Natural killer cell treated with Interleukin-12 subunit alpha and Interleukin-12 subunit beta and Interleukin-15 and Interleukin-18, amount 100 ng/mL, for 72 hours (primary cell): ENCODE measurements at regions not wholly inside any gene's neighbourhood (a gene's known extent, or its start where the extent isn't known, plus 50 kb on each side); places are given as distances from the start of the nearest gene placed in this dataset.

Experiments
- ATAC-seq, 2 donors: fragments of 150-1000 bp; cut with Tn5 transposase in 1 of 2; sonication (Bioruptor Pico), chemical (Tn5 transposase) in 1 of 2; 2 replicates each; pipeline ENCODE4 v1.10.0; 2021
- DNase-seq: peaks from one replicate; pipeline ENCODE4 v3.0.0; 2022; ENCODE audit warnings: low spot score
- H3K27ac Mint-ChIP-seq, 2 donors: 1 replicate in 1 of 2; 2 replicates in 1 of 2; pipeline ENCODE4 v1.8.0; 2022; ENCODE audit warnings: mixed read lengths in 2 of 2, mild to moderate bottlenecking in 1 of 2, moderate library complexity in 1 of 2
- H3K27me3 Mint-ChIP-seq, 2 donors: 1 replicate in 1 of 2; 2 replicates in 1 of 2; pipeline ENCODE4 v1.8.0; 2022; ENCODE audit warnings: mixed read lengths in 2 of 2
- H3K36me3 Mint-ChIP-seq: one replicate; pipeline ENCODE4 v1.8.0; 2022; ENCODE audit warnings: mixed read lengths
- H3K4me1 Mint-ChIP-seq, 2 donors: 1 replicate in 1 of 2; 2 replicates in 1 of 2; pipeline ENCODE4 v1.8.0; 2022; ENCODE audit warnings: low read depth in 2 of 2, mixed read lengths in 2 of 2, mild to moderate bottlenecking in 1 of 2
- H3K4me3 Mint-ChIP-seq: one replicate; pipeline ENCODE4 v1.8.0; 2022; ENCODE audit warnings: mixed read lengths
- H3K9me3 Mint-ChIP-seq: 2 replicates; pipeline ENCODE4 v1.8.0; 2022; ENCODE audit warnings: mixed read lengths

DNA sequence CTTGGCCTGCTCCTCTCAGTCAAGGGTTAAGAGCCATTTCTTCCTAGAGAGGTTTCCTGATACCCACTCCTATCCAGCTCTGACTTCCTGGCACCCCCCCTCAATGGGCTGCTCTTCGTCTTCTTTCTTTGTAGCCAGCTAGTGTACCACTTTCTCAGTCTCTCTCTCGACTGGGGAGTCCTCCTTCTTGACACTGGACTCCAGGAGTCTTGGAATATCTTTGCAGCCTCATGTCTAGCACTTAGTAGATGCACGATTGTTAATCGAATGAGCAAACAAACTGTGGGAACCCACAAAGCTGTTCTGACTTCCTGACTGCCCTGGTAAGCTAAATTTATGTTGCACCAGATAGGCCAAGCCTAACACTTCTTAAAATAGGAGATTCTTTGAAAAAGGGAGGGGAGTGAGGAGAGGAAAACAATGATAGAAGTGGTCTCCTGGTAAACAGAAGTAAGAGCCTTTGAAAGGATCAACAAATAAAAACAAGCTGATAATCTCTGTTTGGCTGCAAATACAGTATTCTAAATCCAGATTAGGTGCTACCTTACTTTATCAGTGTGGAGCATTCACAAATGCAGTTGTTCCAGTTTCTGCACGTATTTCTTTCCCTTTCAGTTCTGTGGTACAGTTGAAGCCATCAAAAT lies 160.1 kb upstream of the CITED2 start:
- Mint-ChIP-seq H3K4me3 (peak overlapping the region; percentile 66), H3K9me3 (no peaks in the 10 kb centered on the region), H3K27ac (peak overlapping the region; percentile 72 to 83), H3K4me1 (peaks cover 26 to 47% of the 10 kb centered on the region in 2 donors), H3K36me3 (no peaks in the 10 kb centered on the region), H3K27me3 (peaks cover 0 to 5% of the 10 kb centered on the region in 2 donors)
- ATAC-seq (no peak), DNase-seq (no peak)

DNA sequence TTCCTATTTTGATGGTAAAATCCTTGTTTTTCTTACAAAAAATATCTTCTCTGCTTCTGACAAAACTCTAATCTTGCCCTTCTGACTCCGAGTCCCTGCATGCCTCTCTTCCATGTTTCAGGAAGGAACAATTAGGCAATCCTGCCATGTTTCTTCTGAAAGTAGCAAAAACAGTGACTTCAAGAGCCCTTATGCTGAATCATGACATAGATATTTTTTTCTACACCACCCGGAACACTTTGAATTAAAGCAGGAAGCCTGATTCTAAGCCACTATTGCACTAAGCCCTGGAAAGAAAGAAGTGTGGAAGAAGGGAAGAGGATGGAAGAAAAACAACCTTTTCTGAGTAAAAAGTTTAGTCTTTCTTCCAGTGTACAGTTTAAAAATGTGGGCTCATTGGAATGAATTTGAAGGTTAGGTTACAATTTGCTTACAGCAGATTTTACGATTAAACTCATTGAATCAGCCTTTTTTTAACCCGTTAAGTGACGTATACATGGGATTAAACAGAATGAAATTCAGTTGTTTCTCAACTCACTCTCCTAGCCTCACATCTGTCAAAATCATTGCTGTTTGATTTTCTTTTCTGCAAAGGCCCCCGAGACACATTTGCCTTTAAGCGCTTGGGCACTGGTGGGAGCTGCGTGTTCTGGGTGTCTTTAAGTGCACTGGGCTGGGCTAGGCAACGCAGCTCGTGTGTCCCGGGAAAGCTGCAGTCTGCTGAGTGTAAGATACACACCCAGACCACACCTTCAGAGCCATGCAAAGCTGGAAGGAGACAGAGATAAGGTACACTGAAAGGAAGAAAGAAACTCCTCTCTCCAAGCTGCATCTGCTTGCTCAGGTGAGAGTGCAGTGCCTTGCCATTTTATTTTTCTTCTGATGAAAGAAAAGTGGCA lies 159.4 kb upstream of the CITED2 start:
- peaks cover 27 to 44% of the 10 kb centered on the region in 2 donors for H3K4me1 Mint-ChIP-seq
- peaks cover 0 to 5% of the 10 kb centered on the region in 2 donors for H3K27me3 Mint-ChIP-seq
- peak overlapping the region; percentile 72 to 83 for H3K27ac Mint-ChIP-seq
- no peaks in the 10 kb centered on the region for H3K36me3 Mint-ChIP-seq
- ATAC-seq (no peak), DNase-seq (no peak)
- H3K9me3 Mint-ChIP-seq: no peaks in the 10 kb centered on the region
- H3K4me3 Mint-ChIP-seq: peak overlapping the region; percentile 66

DNA sequence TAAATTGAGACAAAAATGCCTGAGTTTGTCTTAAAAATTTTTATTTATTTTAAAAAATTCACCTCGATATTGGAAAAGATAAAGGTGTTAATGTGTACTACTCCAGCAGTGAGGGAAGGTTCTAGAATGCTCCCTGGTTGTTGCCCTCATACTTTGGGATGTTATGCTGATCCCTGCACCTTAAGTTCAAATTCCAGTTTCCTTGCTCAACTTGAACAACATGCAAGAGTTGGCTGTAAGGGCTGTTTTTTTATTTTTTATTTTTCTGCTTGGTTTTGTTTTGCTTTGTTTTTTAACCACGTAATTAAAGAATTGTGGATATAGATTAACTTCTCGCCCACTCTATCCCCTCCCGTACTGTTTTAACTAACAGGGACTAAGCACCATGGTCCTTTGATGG lies 158.7 kb upstream of the CITED2 start:
- H3K27ac Mint-ChIP-seq: peak overlapping the region; percentile 23 to 44
- H3K4me3 Mint-ChIP-seq: peak overlapping the region; percentile 49
- peaks cover 22 to 38% of the 10 kb centered on the region in 2 donors for H3K4me1 Mint-ChIP-seq
- ATAC-seq: no peak
- H3K9me3 Mint-ChIP-seq: no peaks in the 10 kb centered on the region
- no peak for DNase-seq
- peaks cover 0 to 5% of the 10 kb centered on the region in 2 donors for H3K27me3 Mint-ChIP-seq
- H3K36me3 Mint-ChIP-seq: no peaks in the 10 kb centered on the region

DNA sequence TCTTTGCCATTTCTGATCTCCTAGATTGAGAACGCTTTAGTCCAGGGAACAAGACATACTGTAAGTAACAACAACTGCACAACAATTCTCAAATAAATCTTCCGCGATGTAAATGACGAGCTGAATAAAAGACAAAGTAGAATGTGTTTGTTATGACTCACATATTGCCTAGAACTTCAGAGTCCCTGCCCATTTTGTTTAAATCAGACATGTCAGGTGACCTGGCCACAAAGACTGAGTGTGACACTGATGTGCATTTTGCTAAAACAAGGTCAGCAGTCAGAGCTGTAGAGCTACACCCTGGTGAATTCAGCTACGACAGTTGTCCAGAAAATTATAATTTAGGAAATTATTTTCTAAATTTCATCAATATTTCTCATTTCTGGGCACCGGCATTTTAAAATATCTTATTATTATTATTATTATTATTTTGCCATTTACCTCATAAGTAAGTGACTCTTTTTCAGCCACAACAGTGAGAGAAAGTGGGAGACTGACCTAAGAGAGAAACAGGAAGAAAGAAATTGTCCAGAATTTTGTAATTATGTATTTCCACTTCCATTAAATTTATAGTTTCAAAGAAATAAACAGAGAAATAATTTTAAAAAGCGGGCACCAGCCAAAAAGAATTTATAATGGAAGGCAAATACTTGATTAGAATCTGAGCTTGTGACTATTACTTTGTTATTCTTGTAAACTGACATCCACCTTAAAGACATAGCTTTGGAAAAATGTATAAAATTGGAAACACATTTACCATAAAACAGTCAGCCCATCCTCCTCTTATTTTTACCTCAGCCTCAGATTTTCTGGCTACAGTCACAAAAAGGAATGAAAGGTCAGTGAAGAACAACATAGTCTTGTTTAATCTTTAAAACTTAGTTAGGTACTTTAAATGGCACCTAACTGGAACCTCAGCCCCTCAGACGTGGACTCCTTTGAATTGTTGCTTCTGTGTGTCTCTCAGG lies 157.0 kb upstream of the CITED2 start:
- Mint-ChIP-seq H3K27ac (peak overlapping the region in 1 of 2 donors; percentile 92), H3K9me3 (no peaks in the 10 kb centered on the region), H3K36me3 (no peaks in the 10 kb centered on the region), H3K4me1 (peaks cover 22 to 38% of the 10 kb centered on the region in 2 donors), H3K4me3 (peak overlapping the region; percentile 91), H3K27me3 (peaks cover 0 to 5% of the 10 kb centered on the region in 2 donors)
- no peak for DNase-seq
- ATAC-seq: peak; percentile 78 to 97

DNA sequence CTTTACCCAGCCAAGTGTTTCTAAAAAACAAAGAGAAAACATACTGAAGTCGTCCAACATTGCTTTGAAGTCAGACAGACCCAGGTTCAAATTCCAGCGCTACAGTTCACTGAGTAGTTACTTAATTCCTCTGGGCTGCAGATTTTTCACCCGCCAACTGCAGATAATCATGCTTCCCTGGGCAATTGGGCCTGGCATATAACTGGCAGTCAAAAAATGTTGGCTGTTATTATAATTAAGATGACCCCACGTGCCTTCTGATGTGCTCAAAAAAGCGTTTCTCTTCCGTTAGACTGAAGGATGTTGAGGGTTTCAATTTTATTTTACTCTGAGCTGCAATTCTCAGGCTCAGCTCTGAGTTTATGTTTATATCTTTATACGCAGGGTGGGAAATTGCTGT lies 156.1 kb upstream of the CITED2 start:
- no peaks in the 10 kb centered on the region for H3K36me3 Mint-ChIP-seq
- DNase-seq: no peak
- peak overlapping the region in 1 of 2 donors; percentile 92 for H3K27ac Mint-ChIP-seq

DNA sequence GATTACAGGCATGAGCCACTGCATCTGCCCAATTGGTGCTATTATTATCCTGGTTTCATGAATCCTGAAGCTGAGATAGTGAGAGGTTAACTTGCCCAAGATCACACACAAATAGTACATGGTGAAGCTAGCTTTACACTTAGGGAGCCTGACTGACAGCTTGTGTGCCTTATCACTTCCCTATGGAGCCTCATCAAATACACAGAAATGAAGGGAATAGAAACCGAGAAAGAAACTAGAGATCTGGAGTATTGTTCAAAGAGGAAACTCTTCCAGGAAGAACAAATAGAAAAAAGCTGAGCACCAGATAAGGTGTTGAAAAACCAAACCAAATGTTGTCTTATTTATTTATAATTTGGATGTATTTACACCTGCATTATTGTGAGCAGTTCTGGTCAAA lies 155.0 kb upstream of the CITED2 start:
- H3K27me3 Mint-ChIP-seq: peaks cover 0 to 4% of the 10 kb centered on the region in 2 donors
- peaks cover 16 to 33% of the 10 kb centered on the region in 2 donors for H3K4me1 Mint-ChIP-seq
- H3K27ac Mint-ChIP-seq: peak overlapping the region in 1 of 2 donors; percentile 92
- H3K36me3 Mint-ChIP-seq: no peaks in the 10 kb centered on the region
- H3K4me3 Mint-ChIP-seq: peak overlapping the region; percentile 15
- H3K9me3 Mint-ChIP-seq: no peaks in the 10 kb centered on the region
- DNase-seq: no peak
- ATAC-seq: no peak

More for the DNA sequence above, 156.1 kb upstream of the CITED2 start:
- Mint-ChIP-seq H3K27me3 (peaks cover 0 to 5% of the 10 kb centered on the region in 2 donors), H3K4me1 (peaks cover 22 to 38% of the 10 kb centered on the region in 2 donors), H3K9me3 (no peaks in the 10 kb centered on the region), H3K4me3 (peak overlapping the region; percentile 91)
- peak in 1 of 2 donors; percentile 45 for ATAC-seq

DNA sequence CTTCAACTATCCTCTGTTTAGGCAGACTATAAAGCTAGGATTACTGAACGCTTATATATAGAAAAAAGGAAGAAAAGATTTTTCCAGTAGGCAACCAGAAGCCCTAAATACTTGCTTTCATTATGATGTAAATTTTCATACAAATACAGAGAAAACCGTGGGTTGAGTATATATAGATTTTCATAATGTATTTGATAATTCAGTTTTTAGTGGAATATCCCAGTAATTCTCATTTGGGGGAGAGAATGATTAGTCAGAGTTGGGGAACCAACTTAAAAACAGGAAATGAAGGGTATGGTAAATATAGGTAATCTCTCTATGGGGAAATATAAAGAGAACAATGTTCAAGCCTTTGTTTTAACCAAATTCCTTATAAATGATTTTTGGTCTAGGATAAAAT lies 154.0 kb upstream of the CITED2 start:
- no peaks in the 10 kb centered on the region for H3K9me3 Mint-ChIP-seq
- no peak overlapping the region for H3K27ac Mint-ChIP-seq
- H3K4me1 Mint-ChIP-seq: peaks cover 8 to 23% of the 10 kb centered on the region in 2 donors
- H3K4me3 Mint-ChIP-seq: no peak overlapping the region
- DNase-seq: no peak
- H3K36me3 Mint-ChIP-seq: no peaks in the 10 kb centered on the region
- peaks cover 0 to 2% of the 10 kb centered on the region in 2 donors for H3K27me3 Mint-ChIP-seq
- no peak for ATAC-seq

DNA sequence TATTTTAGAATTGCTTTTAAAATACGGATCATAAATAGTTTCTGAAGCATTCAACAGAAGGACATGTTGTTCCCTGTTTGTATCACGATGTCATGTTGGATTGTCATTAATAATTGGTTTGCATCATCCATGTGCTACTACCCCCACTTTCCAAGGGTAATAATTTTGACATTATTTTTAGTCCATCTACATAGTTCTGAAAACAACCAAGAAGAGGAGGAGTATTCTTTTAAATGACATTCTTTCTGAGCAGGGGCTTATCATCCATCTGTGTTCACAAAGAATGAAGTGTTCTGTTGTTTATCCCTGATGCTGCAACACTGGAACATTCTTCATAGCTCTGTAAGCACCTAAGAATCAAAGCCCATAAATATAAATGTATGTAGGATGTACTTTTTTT lies 151.0 kb upstream of the CITED2 start:
- H3K36me3 Mint-ChIP-seq: no peaks in the 10 kb centered on the region
- no peaks in the 10 kb centered on the region for H3K9me3 Mint-ChIP-seq

DNA sequence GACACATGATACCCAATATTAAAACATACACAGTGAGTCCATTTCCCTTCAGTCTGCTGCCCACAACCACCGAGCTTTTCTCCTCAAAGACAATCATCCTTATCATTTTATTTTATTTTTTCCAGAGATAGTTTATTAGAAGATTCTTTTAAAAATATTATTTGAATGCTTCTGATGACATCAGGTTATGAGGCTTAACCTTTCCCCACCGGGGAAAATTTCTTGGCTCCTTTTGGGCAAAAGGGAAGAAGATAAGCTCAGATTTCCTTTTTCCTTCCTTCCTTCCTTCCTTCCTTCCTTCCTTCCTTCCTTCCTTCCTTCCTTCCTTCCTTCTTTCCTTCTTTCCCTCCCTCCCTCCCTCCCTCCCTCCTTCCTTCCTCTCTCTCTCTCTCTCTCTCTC lies 149.5 kb upstream of the CITED2 start:
- Mint-ChIP-seq H3K9me3 (no peaks in the 10 kb centered on the region), H3K27me3 (peaks cover 9 to 13% of the 10 kb centered on the region in 2 donors)
- DNase-seq: no peak

More for the DNA sequence above, 151.0 kb upstream of the CITED2 start:
- peak overlapping the region in 1 of 2 donors; percentile 41 for H3K27ac Mint-ChIP-seq
- H3K27me3 Mint-ChIP-seq: peaks cover 7 to 8% of the 10 kb centered on the region in 2 donors
- DNase-seq (no peak), ATAC-seq (no peak)
- no peak overlapping the region for H3K4me3 Mint-ChIP-seq
- H3K4me1 Mint-ChIP-seq: peaks cover 2 to 8% of the 10 kb centered on the region in 2 donors

DNA sequence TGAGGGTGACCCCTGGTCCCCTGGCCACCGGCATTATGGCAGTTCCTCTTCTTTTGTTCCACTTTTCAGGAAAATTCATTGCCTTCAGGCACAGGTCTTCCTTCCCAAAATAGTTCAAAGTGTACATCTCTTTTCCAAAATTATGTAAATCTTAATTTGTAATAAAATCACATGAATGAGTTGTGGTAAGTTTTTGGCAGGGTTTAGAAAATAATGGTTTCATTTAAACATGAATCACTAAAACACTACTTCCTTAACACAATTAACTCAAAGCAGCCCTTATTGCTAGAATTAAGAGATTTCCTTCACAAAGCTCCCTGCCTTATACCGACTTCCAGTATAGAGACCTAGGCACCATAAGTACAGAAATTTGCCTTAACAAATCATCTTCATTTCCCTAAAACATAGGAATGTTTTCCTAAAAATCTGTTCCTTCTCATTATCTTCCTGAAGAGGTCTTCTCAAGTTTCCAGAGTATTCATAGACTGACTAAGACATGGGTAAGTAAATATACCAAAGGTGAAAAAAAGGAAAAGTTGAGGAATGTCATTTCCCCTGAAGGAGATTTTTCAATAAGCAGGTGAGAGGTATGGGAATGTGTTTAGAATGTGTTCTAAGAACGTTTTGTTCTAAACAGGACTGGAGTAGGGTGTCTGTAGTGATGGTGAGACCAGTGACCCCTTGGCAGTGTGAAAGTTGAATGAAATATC lies 148.2 kb upstream of the CITED2 start:
- Mint-ChIP-seq H3K4me1 (no peaks in the 10 kb centered on the region), H3K4me3 (no peak overlapping the region), H3K36me3 (no peaks in the 10 kb centered on the region), H3K27ac (no peak overlapping the region), H3K9me3 (no peaks in the 10 kb centered on the region), H3K27me3 (peaks cover 13% of the 10 kb centered on the region in 2 donors)
- ATAC-seq (no peak), DNase-seq (no peak)

More for the DNA sequence above, 149.5 kb upstream of the CITED2 start:
- Mint-ChIP-seq H3K27ac (no peak overlapping the region), H3K4me3 (no peak overlapping the region), H3K4me1 (no peaks in the 10 kb centered on the region), H3K36me3 (no peaks in the 10 kb centered on the region)
- ATAC-seq: no peak

DNA sequence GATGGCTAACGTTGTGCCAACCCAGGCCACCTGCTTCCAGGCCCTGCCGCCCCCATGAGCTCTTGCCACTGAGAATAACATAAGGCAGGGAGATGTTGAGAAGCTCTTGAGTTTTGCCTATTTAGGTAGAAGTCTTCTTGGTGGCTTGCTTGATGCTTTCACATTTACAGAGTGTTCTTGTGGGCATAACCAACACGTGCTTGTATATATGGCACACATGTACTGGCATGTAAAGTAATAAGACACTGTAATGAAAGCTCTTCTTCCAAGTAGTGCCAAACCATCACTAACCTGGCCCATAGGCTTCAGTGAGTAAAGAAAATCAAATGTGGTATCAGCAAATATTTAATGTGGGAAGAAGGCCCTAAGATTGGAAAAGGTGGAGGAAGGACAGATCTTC lies 146.9 kb upstream of the CITED2 start:
- DNase-seq: no peak
- Mint-ChIP-seq H3K4me3 (no peak overlapping the region), H3K9me3 (no peaks in the 10 kb centered on the region), H3K4me1 (no peaks in the 10 kb centered on the region), H3K27ac (no peak overlapping the region), H3K36me3 (no peaks in the 10 kb centered on the region), H3K27me3 (peaks cover 13% of the 10 kb centered on the region in 2 donors)
- no peak for ATAC-seq

DNA sequence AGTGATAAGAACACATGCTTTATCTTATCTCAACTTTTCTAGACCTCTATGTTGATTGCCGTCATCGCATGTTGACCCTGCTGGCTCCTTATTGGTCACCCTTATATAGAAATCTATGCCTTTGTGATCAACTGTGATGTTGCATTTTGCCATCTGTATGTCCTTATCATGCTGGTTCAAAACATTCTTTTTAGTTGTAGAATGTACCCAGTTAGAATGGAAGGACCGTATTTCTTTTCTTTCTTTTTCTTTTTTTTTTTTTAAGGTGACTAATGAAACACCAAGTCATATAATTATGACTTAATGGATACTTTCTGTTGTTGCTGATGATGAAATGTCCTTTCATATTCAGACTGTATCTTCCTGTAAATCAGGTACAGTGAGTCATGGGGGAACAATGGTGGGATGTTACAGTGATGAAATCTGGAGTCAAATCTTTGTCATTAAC lies 145.9 kb upstream of the CITED2 start:
- DNase-seq (no peak), ATAC-seq (no peak)
- H3K4me3 Mint-ChIP-seq: peak overlapping the region; percentile 2

More for the DNA sequence above, 145.9 kb upstream of the CITED2 start:
- Mint-ChIP-seq H3K4me1 (peaks cover 0 to 2% of the 10 kb centered on the region in 2 donors), H3K27me3 (peaks cover 13% of the 10 kb centered on the region in 2 donors), H3K27ac (peak overlapping the region in 1 of 2 donors; percentile 11), H3K36me3 (no peaks in the 10 kb centered on the region), H3K9me3 (no peaks in the 10 kb centered on the region)
